Brain microvascular endothelial cell (primary cell): ENCODE measurements at regions not wholly inside any gene's neighbourhood (a gene's known extent, or its start where the extent isn't known, plus 50 kb on each side); places are given as distances from the start of the nearest gene placed in this dataset.
A peak's percentile ranks its signal among the peaks of the same experiment; 100 is the strongest.

Experiments
- DNase-seq: peaks from one replicate; pipeline ENCODE4 v3.0.0-alpha.2; 2020
- H3K27ac ChIP-seq: fragments of 250-450 bp; sonication (Bioruptor Pico); 2 replicates; pipeline ENCODE4 v1.5.1; 2020; ENCODE audit warnings: mild to moderate bottlenecking, moderate library complexity
- H3K27me3 ChIP-seq: fragments of 250-450 bp; sonication (Bioruptor Pico); replicated peaks from 2 replicates; pipeline ENCODE4 v1.5.1; 2020; ENCODE audit warnings: mild to moderate bottlenecking
- H3K36me3 ChIP-seq: fragments of 250-450 bp; sonication (Bioruptor Pico); replicated peaks from 2 replicates; pipeline ENCODE4 v1.5.1; 2020; ENCODE audit warnings: mild to moderate bottlenecking
- H3K4me3 ChIP-seq: 2 replicates; pipeline ENCODE4 v1.5.1; 2011; ENCODE audit warnings: low read depth, mild to moderate bottlenecking, control low read depth, low read length, moderate library complexity
- CTCF ChIP-seq: IDR thresholded peaks from 2 replicates; pipeline ENCODE4 v1.5.1; 2011; ENCODE audit warnings: low read depth, mild to moderate bottlenecking, moderate library complexity, low read length, control low read depth, inconsistent platforms; ENCODE audit errors: missing control alignments
- in situ Hi-C: cut with HindIII; loops from 2 replicates; pipeline ENCODE4 v1.10.0; 2017; ENCODE audit warnings: low sequenced_read_pairs, low pct_ligation_motif_present

- no peaks in the 10 kb centered on the region for H3K36me3 ChIP-seq
- TF ChIP-seq CTCF, result no peak
- no peak overlapping the region for H3K27ac ChIP-seq
- no peak overlapping the region for H3K4me3 ChIP-seq
- in situ Hi-C loops, result no loop called here
- no peaks in the 10 kb centered on the region for H3K27me3 ChIP-seq
- DNase-seq, result no peak
Observed at GRCh38 chr12:90520002-90520734, 434.8 kb downstream of the CCER1 start.

DNA sequence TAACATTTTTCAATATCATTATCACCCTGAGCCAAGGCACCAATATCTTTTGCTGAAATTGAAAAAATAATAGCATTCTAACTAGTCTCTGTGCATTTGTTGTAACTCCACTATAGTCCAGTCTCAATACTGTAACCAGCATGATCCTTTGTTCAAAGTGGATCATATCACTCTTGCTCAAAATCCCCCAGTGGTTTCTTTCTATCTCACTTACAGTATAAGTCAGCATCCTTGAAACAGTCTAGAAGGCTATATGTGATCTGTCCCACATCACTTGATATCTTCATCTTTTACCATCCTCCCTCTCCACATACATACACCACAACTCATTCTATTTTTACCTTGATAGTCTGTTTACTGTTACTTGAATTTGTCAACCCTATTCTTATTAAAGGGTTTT is 435.7 kb downstream of the CCER1 start:
- no peak overlapping the region for H3K4me3 ChIP-seq
- no peak for TF ChIP-seq CTCF
- no peaks in the 10 kb centered on the region for H3K27me3 ChIP-seq
- no peak for DNase-seq
- H3K27ac ChIP-seq, result no peak overlapping the region
- H3K36me3 ChIP-seq, result no peaks in the 10 kb centered on the region
- in situ Hi-C loops, result no loop called here

DNA sequence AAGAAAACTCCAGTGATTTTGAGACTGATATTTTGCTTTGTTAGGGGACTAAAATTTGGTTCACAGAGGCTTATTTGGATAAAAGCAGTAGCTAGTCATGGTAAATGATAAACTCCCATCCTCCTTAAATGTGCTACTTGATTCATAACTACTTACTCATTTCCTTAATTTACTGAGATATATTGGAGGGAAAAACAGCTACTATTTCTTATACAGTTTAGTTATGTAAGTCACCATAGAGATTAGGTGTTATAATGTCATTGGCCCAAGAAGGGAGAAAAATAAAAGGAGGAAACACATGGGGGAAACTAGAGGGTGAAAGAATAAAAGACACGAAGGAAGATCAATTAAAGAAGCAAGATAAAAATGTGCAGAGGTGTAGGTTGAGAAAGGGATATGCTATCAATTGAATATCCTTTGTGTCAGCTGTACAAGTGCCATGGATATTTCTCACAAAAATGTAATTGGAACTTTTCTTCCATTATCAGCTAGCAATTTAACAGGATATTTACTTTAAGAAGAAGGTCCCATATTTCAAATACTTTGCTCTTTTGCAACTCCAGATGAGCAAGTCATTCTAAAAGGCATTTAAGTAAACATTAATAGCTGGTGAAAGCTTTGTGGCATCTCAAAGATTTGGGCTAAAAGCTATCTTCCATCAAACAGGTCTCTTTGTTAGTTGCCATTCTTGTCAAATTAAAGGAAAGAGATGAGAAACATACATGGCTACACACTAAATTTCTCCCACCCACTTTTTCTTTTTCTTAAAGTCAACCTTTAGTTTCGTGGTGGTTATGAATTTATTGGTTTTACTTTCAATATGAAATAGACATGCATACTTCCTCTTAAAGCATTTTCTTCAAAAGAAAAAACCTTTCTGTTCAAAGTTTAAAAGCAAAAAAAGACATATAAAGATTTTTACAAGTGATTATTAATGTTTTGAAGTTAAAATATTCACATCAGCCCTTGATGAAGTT is 439.5 kb downstream of the CCER1 start:
- no peaks in the 10 kb centered on the region for H3K27me3 ChIP-seq
- TF ChIP-seq CTCF, result no peak
- H3K27ac ChIP-seq, result no peak overlapping the region
- H3K4me3 ChIP-seq, result no peak overlapping the region
- in situ Hi-C loops, result no loop called here
- DNase-seq, result peak; percentile 0
- H3K36me3 ChIP-seq, result no peaks in the 10 kb centered on the region

GRCh38 chr12:90514325-90514724 is 440.7 kb downstream of the CCER1 start:
- no peak overlapping the region for H3K27ac ChIP-seq
- no peak for TF ChIP-seq CTCF
- H3K4me3 ChIP-seq, result no peak overlapping the region
- no peaks in the 10 kb centered on the region for H3K36me3 ChIP-seq
- DNase-seq, result no peak
- H3K27me3 ChIP-seq, result no peaks in the 10 kb centered on the region
- in situ Hi-C loops, result no loop called here

GRCh38 chr12:90512518-90512917 is 442.5 kb downstream of the CCER1 start:
- Histone ChIP-seq H3K27me3 (no peaks in the 10 kb centered on the region), H3K36me3 (no peaks in the 10 kb centered on the region), H3K4me3 (no peak overlapping the region), H3K27ac (no peak overlapping the region)
- in situ Hi-C loops, result no loop called here
- no peak for TF ChIP-seq CTCF
- DNase-seq, result no peak
